ENCODE measurements at regions not wholly inside any gene's neighbourhood (a gene's known extent, or its start where the extent isn't known, plus 50 kb on each side); places are given as distances from the start of the nearest gene placed in this dataset.
"Not testable (repeated sequence)": the region's sequence is repeated elsewhere in the genome, so short reads cannot be mapped to it uniquely, and the experiment has no call there.

- no peak overlapping the region for H3K27ac Mint-ChIP-seq
- TF ChIP-seq ZNF331 (CRISPR knock-in tag; IDR thresholded peaks at IDR 0.05; ENCODE audit: low read depth) (no peak), ETS1 (IDR thresholded peaks at IDR 0.05) (no peak), STAT1 (IDR thresholded peaks at IDR 0.05; ENCODE audit: unreplicated experiment) (no peak), REST (IDR thresholded peaks at IDR 0.05; ENCODE audit: unreplicated experiment) (no peak), EZH2 (IDR thresholded peaks at IDR 0.05; ENCODE audit: low read depth, unreplicated experiment) (no peak)
These were observed 155.8 kb upstream of the AFDN start for GRCh38 chr6:167670938-167671338.

GRCh38 chr6:167671379-167671976 is 155.2 kb upstream of the AFDN start:
- not testable (repeated sequence) for H3K27ac ChIP-seq (ENCODE audit: low read depth); H3K27me3 ChIP-seq (ENCODE audit: insufficient read depth); H3K27ac Mint-ChIP-seq; DNase-seq (ENCODE audit: low spot score); H3K4me1 ChIP-seq (ENCODE audit: insufficient read depth); H2AFZ ChIP-seq; H3K4me3 ChIP-seq; H3K36me3 ChIP-seq (ENCODE audit: insufficient read depth); ATAC-seq; H4K20me1 ChIP-seq (replicated peaks; ENCODE audit: insufficient read depth); H3K4me3 Mint-ChIP-seq; H3K4me1 Mint-ChIP-seq; H3F3A ChIP-seq (replicated peaks; ENCODE audit: low read depth); H3K79me2 ChIP-seq (replicated peaks; ENCODE audit: insufficient read depth); H3K9me2 ChIP-seq (ENCODE audit: insufficient read depth); H3K4me2 ChIP-seq
- Mint-ChIP-seq H3K36me3 (ENCODE audit: low read depth) (peaks cover 15% of the 10 kb centered on the region), H3K9me3 (peaks cover 16% of the 10 kb centered on the region), H3K27me3 (ENCODE audit: insufficient read depth, low read depth, poor library complexity) (peaks cover 11% of the 10 kb centered on the region)

More at GRCh38 chr6:167670938-167671338, 155.8 kb upstream of the AFDN start:
- Histone ChIP-seq H3K4me3 (no peak overlapping the region), H3K27me3 (ENCODE audit: insufficient read depth) (no peaks in the 10 kb centered on the region), H3K4me1 (ENCODE audit: insufficient read depth) (no peaks in the 10 kb centered on the region; the same call in 1 of the 2 replicates), H3K79me2 (replicated peaks; ENCODE audit: insufficient read depth) (no peaks in the 10 kb centered on the region), H3F3A (replicated peaks; ENCODE audit: low read depth) (no peaks in the 10 kb centered on the region), H3K4me2 (no peak overlapping the region), H2AFZ (no peak overlapping the region), H4K20me1 (replicated peaks; ENCODE audit: insufficient read depth) (no peaks in the 10 kb centered on the region), H3K9me2 (ENCODE audit: insufficient read depth) (0 out of 2 replicates have a peak, but pooled peaks cover 6% of the 10 kb centered on the region), H3K27ac (ENCODE audit: low read depth) (no peak overlapping the region), H3K36me3 (ENCODE audit: insufficient read depth) (no peaks in the 10 kb centered on the region)
- ATAC-seq (no peak), DNase-seq (ENCODE audit: low spot score) (no peak)
- Mint-ChIP-seq H3K27me3 (ENCODE audit: insufficient read depth, low read depth, poor library complexity) (peaks cover 6% of the 10 kb centered on the region), H3K4me3 (no peak overlapping the region), H3K36me3 (ENCODE audit: low read depth) (peaks cover 15% of the 10 kb centered on the region), H3K9me3 (peaks cover 16% of the 10 kb centered on the region), H3K4me1 (peaks cover 8% of the 10 kb centered on the region)
